DND-41 (cell line): ENCODE measurements at regions not wholly inside any gene's neighbourhood (a gene's known extent, or its start where the extent isn't known, plus 50 kb on each side); places are given as distances from the start of the nearest gene placed in this dataset.

ENCODE experiments used
- ATAC-seq: fragments of 200-7000 bp; cut with Tn5 transposase; 3 replicates; pipeline ENCODE4 v1.9.1; 2021; ENCODE audit warnings: low read depth; ENCODE audit not compliant: insufficient read depth
- DNase-seq: peaks from one replicate; pipeline ENCODE4 v3.0.0-alpha.2; 2020
- H2AFZ ChIP-seq: 2 replicates; pipeline ENCODE4 v1.6.0; 2012; ENCODE audit warnings: low read depth, low read length
- H3K27ac ChIP-seq: 2 replicates; pipeline ENCODE4 v1.5.1; 2012; ENCODE audit warnings: low read length, inconsistent platforms
- H3K27me3 ChIP-seq: fragments of 200-600 bp; sonication (generic); 2 replicates; pipeline ENCODE4 v1.6.0; 2012; ENCODE audit warnings: low read length, mild to moderate bottlenecking, inconsistent platforms; ENCODE audit not compliant: insufficient read depth, poor library complexity
- H3K36me3 ChIP-seq: 2 replicates; pipeline ENCODE4 v1.5.1; 2012; ENCODE audit warnings: low read length, inconsistent platforms; ENCODE audit not compliant: insufficient read depth
- H3K4me1 ChIP-seq: 2 replicates; pipeline ENCODE4 v1.5.1; 2012; ENCODE audit warnings: mild to moderate bottlenecking, low read length; ENCODE audit not compliant: insufficient read depth
- H3K4me2 ChIP-seq: 2 replicates; pipeline ENCODE4 v1.6.0; 2012; ENCODE audit warnings: mild to moderate bottlenecking, moderate library complexity, low read length, inconsistent platforms; ENCODE audit not compliant: insufficient read depth
- H3K4me3 ChIP-seq, 2 experiments: fragments of 200-600 bp in 1 of 2; shearing (Covaris generic) in 1 of 2; 2 replicates each; pipeline ENCODE4 v1.5.1; 2012 to 2016; ENCODE audit warnings: inconsistent platforms in 2 of 2, low read length in 2 of 2, mild to moderate bottlenecking in 2 of 2, low read depth in 1 of 2, moderate library complexity in 1 of 2
- H3K79me2 ChIP-seq: 2 replicates; pipeline ENCODE4 v1.6.0; 2012; ENCODE audit warnings: low read length, inconsistent platforms; ENCODE audit not compliant: insufficient read depth
- H3K9ac ChIP-seq: 2 replicates; pipeline ENCODE4 v1.6.0; 2012; ENCODE audit warnings: low read depth, mild to moderate bottlenecking, inconsistent platforms, low read length, moderate library complexity
- H3K9me3 ChIP-seq: 2 replicates; pipeline ENCODE4 v1.5.1; 2012; ENCODE audit warnings: low read length, moderate library complexity, mild to moderate bottlenecking, inconsistent platforms; ENCODE audit not compliant: insufficient read depth, severe bottlenecking
- H4K20me1 ChIP-seq: 2 replicates; pipeline ENCODE4 v1.6.0; 2012; ENCODE audit warnings: low read length; ENCODE audit not compliant: insufficient read depth
- EZH2 ChIP-seq: IDR thresholded peaks from 3 replicates; pipeline ENCODE4 v1.6.1; 2012; ENCODE audit warnings: borderline replicate concordance, low read depth, mild to moderate bottlenecking, moderate library complexity, low read length, inconsistent platforms; ENCODE audit not compliant: severe bottlenecking
- TF ChIP-seq, protein P1 (sequence below): IDR thresholded peaks from 2 replicates; pipeline ENCODE4 v1.5.1; 2012; ENCODE audit warnings: borderline replicate concordance, low read length, moderate library complexity, mild to moderate bottlenecking; ENCODE audit not compliant: poor library complexity, severe bottlenecking; ENCODE audit errors: extremely low read depth

DNA sequence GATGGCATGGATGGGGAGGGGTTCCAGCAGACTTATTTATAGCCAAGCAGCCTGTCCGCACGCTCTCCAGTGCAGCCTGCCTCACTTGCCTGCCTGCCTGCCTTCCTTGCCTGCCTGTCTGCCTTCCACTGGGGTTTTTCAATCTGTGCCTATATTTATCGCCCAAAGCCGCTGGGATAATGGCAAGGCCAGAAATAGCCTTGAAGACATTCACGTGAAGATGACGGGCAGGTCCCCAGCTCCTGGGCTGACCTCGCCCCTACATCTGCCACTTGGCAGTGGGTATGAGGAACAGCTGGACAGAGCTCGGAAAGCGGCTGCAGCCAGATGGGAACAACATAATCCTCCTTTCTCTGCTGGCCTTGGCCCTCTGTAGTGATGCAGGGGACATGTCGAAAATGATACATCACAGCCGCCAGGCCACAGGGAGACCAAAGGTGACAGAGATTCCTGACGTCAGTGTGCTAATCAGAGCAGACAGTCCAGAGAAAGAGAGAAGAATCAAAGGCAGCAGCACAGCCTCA is 53.3 kb downstream of the PITPNM2 start:
- TF ChIP-seq, protein P1, sequence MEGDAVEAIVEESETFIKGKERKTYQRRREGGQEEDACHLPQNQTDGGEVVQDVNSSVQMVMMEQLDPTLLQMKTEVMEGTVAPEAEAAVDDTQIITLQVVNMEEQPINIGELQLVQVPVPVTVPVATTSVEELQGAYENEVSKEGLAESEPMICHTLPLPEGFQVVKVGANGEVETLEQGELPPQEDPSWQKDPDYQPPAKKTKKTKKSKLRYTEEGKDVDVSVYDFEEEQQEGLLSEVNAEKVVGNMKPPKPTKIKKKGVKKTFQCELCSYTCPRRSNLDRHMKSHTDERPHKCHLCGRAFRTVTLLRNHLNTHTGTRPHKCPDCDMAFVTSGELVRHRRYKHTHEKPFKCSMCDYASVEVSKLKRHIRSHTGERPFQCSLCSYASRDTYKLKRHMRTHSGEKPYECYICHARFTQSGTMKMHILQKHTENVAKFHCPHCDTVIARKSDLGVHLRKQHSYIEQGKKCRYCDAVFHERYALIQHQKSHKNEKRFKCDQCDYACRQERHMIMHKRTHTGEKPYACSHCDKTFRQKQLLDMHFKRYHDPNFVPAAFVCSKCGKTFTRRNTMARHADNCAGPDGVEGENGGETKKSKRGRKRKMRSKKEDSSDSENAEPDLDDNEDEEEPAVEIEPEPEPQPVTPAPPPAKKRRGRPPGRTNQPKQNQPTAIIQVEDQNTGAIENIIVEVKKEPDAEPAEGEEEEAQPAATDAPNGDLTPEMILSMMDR = no peak
- TF ChIP-seq EZH2 = no peak
- no peaks in the 10 kb centered on the region for H3K27me3 ChIP-seq
- H3K79me2 ChIP-seq = no peaks in the 10 kb centered on the region
- ATAC-seq (no peak), DNase-seq (no peak)
- H3K4me2 ChIP-seq = no peak overlapping the region
- 0 out of 2 replicates have a peak, but pooled peaks cover 3% of the 10 kb centered on the region for H4K20me1 ChIP-seq
- H2AFZ ChIP-seq = no peak overlapping the region
- H3K4me1 ChIP-seq = no peaks in the 10 kb centered on the region
- no peaks in the 10 kb centered on the region for H3K9me3 ChIP-seq
- no peak overlapping the region for H3K9ac ChIP-seq
- H3K27ac ChIP-seq = no peak overlapping the region
- H3K4me3 ChIP-seq = no peak overlapping the region
- H3K36me3 ChIP-seq = no peaks in the 10 kb centered on the region

DNA sequence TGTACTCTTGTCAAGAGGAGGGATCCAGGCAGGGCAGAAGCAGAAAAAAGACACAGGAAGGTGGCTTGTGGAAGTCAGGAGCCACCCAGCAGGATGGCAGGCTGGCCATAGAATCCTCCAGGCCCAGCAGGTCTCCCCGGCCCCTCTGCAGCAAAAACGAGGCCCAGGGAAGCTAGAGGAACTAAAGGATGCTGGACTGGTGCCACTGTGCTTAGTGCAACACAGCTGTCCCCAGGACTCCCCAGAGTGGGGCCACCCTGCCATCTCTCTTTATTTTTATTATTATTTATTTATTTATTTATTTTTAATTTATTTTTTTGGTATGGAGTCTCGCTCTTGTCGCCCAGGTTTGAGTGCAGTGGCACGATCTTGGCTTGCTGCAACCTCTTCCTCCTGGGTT is 54.1 kb downstream of the PITPNM2 start:
- TF ChIP-seq, protein P1 = no peak
- no peak for TF ChIP-seq EZH2
- ATAC-seq (no peak), DNase-seq (no peak)
- Histone ChIP-seq H2AFZ (no peak overlapping the region), H3K36me3 (no peaks in the 10 kb centered on the region), H3K4me1 (no peaks in the 10 kb centered on the region), H3K27ac (no peak overlapping the region), H3K9me3 (no peaks in the 10 kb centered on the region), H3K9ac (no peak overlapping the region), H3K4me3 (no peak overlapping the region), H4K20me1 (0 out of 2 replicates have a peak, but pooled peaks cover 3% of the 10 kb centered on the region), H3K79me2 (no peaks in the 10 kb centered on the region), H3K4me2 (no peak overlapping the region), H3K27me3 (no peaks in the 10 kb centered on the region)

DNA sequence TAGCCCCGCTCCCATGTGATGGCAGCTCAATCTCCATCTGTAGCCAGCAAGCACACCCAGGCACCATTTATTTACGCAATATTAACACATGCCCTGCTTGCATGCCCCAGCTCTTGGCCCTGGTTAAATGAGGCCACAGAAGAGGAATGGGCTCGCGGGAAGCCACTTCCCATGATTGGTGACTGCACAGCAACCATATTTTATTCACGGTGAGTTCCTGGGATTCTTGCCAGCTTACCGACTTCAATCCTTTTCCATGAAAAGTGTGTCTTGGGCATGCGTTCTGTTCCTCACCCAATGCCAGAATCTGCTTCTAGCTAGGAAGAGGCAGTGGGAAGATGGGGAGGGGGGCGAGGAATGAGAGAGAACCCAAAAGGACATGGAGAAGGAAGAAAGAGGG is 54.7 kb downstream of the PITPNM2 start:
- H3K4me3 ChIP-seq = no peak overlapping the region
- TF ChIP-seq, protein P1 = no peak
- no peak for TF ChIP-seq EZH2
- no peak overlapping the region for H3K4me2 ChIP-seq
- no peaks in the 10 kb centered on the region for H3K9me3 ChIP-seq
- H3K27me3 ChIP-seq = no peaks in the 10 kb centered on the region
- no peak for DNase-seq
- no peak for ATAC-seq
- H4K20me1 ChIP-seq = 0 out of 2 replicates have a peak, but pooled peaks cover 3% of the 10 kb centered on the region
- no peak overlapping the region for H3K27ac ChIP-seq
- no peaks in the 10 kb centered on the region for H3K36me3 ChIP-seq
- H3K9ac ChIP-seq = no peak overlapping the region
- no peak overlapping the region for H2AFZ ChIP-seq
- H3K4me1 ChIP-seq = no peaks in the 10 kb centered on the region
- H3K79me2 ChIP-seq = no peaks in the 10 kb centered on the region
